OCI-LY7 (cell line): ENCODE measurements at regions not wholly inside any gene's neighbourhood (a gene's known extent, or its start where the extent isn't known, plus 50 kb on each side); places are given as distances from the start of the nearest gene placed in this dataset.

Experiments
- BruUV-seq: library from RNA; stranded (reverse); fragments of 400-500 nt; replicated peaks from 2 replicates; lab custom pipeline; 2021; lab: Mats Ljungman, UMichigan
- CTCF ChIA-PET: fragments of 300-600 bp; sonication (Branson Sonifier 250); formaldehyde crosslinking; loops from one replicate; lab custom pipeline; 2022; ENCODE audit warnings: antibody characterized with exemption; ENCODE audit not compliant: unreplicated experiment; lab: Charles Lee
- POLR2A ChIA-PET: fragments of 300-600 bp; sonication (Branson Sonifier 250); formaldehyde crosslinking; loops from one replicate; lab custom pipeline; 2022; ENCODE audit warnings: antibody characterized with exemption; lab: Charles Lee
- DNase-seq: peaks from one replicate; pipeline ENCODE4 v3.0.0-alpha.2; 2015; ENCODE audit warnings: low spot score
- H2AFZ ChIP-seq: fragments of 200-600 bp; sonication (generic), shearing (Covaris generic); 2 replicates; pipeline ENCODE4 v1.6.1; 2014; ENCODE audit warnings: mild to moderate bottlenecking, antibody characterized with exemption, low read length, moderate library complexity
- H3K27ac ChIP-seq: fragments of 200-600 bp; sonication (generic); 2 replicates; pipeline ENCODE4 v1.5.1; 2014; ENCODE audit warnings: mixed run types, low read depth, mild to moderate bottlenecking, moderate library complexity, low read length, inconsistent platforms; ENCODE audit not compliant: poor library complexity, severe bottlenecking
- H3K36me3 ChIP-seq: fragments of 200-600 bp; sonication (generic); 2 replicates; pipeline ENCODE4 v1.6.1; 2014; ENCODE audit warnings: mild to moderate bottlenecking, antibody characterized with exemption, low read length, moderate library complexity, mixed read lengths; ENCODE audit not compliant: insufficient read depth
- H3K4me1 ChIP-seq: fragments of 200-600 bp; sonication (generic); 2 replicates; pipeline ENCODE4 v1.5.1; 2014; ENCODE audit warnings: mild to moderate bottlenecking, low read length; ENCODE audit not compliant: insufficient read depth, poor library complexity, severe bottlenecking
- H3K4me2 ChIP-seq: fragments of 200-600 bp; sonication (generic); 2 replicates; pipeline ENCODE4 v1.6.1; 2014; ENCODE audit warnings: mild to moderate bottlenecking, low read length
- H3K4me3 ChIP-seq: fragments of 200-600 bp; sonication (generic); 2 replicates; pipeline ENCODE4 v1.5.1; 2014; ENCODE audit warnings: mild to moderate bottlenecking, low read depth, low read length; ENCODE audit not compliant: poor library complexity, severe bottlenecking
- H3K79me2 ChIP-seq: fragments of 200-600 bp; sonication (generic); 2 replicates; pipeline ENCODE4 v1.6.1; 2016; ENCODE audit warnings: low read depth, mild to moderate bottlenecking, low read length, moderate library complexity, mixed read lengths; ENCODE audit not compliant: insufficient read depth
- H3K9me2 ChIP-seq: fragments of 200-600 bp; sonication (generic); 2 replicates; pipeline ENCODE4 v1.6.1; 2016; ENCODE audit warnings: mild to moderate bottlenecking, low read length, mixed read lengths; ENCODE audit not compliant: insufficient read depth
- H3K9me3 ChIP-seq: fragments of 200-600 bp; sonication (generic); 2 replicates; pipeline ENCODE4 v1.6.1; 2014; ENCODE audit warnings: mild to moderate bottlenecking, mixed run types, low read length, mixed read lengths
- H4K20me1 ChIP-seq: fragments of 200-600 bp; sonication (generic); 2 replicates; pipeline ENCODE4 v1.6.1; 2014; ENCODE audit warnings: mild to moderate bottlenecking, antibody characterized with exemption, low read length, moderate library complexity, mixed read lengths; ENCODE audit not compliant: insufficient read depth
- CTCF ChIP-seq: fragments of 200-600 bp; sonication (generic); conservative IDR thresholded peaks from 2 replicates; pipeline ENCODE4 v1.5.1; 2014; ENCODE audit warnings: mild to moderate bottlenecking, antibody characterized with exemption, low read length, moderate library complexity, mixed read lengths
- EZH2phosphoT487 ChIP-seq: fragments of 200-600 bp; sonication (generic); IDR thresholded peaks from 2 replicates; pipeline ENCODE4 v1.6.1; 2018; ENCODE audit warnings: low read depth, borderline replicate concordance, mild to moderate bottlenecking, mixed run types, antibody characterized with exemption, low read length, moderate library complexity, mixed read lengths
- intact Hi-C: fragments of 100-400 bp; cut with micrococcal nuclease; formaldehyde crosslinking; loops from one replicate; pipeline ENCODE4 v1.10.0; 2022; ENCODE audit not compliant: unreplicated experiment

- POLR2A ChIA-PET = no interaction called here
- no peak for DNase-seq
- H3K4me2 ChIP-seq = no peak overlapping the region
- no peaks in the 10 kb centered on the region for H3K79me2 ChIP-seq
- H3K27ac ChIP-seq = no peak overlapping the region
- no peaks in the 10 kb centered on the region for H3K9me2 ChIP-seq
- H3K36me3 ChIP-seq = no peaks in the 10 kb centered on the region
- no peaks in the 10 kb centered on the region for H3K9me3 ChIP-seq
- TF ChIP-seq CTCF (no peak), EZH2phosphoT487 (no peak)
- no peak overlapping the region for H2AFZ ChIP-seq
- H4K20me1 ChIP-seq = no peaks in the 10 kb centered on the region
- CTCF ChIA-PET = interaction anchor here (0.5 kb wide), 1 partner anchor 26 kb away, joined by 3 read pairs; no protein-coding TSS in a partner anchor
- H3K4me3 ChIP-seq = no peak overlapping the region
- intact Hi-C loops = no loop called here
- no peaks in the 10 kb centered on the region for H3K4me1 ChIP-seq
- no TSS peak for BruUV-seq
Observed at GRCh38 chr22:47296405-47297260, 534.2 kb downstream of the TBC1D22A start.

GRCh38 chr22:47295982-47296381 is 533.5 kb downstream of the TBC1D22A start:
- Histone ChIP-seq H3K4me2 (no peak overlapping the region), H3K36me3 (no peaks in the 10 kb centered on the region), H3K9me2 (no peaks in the 10 kb centered on the region), H3K4me3 (no peak overlapping the region), H3K9me3 (no peaks in the 10 kb centered on the region), H3K79me2 (no peaks in the 10 kb centered on the region), H2AFZ (no peak overlapping the region), H3K27ac (no peak overlapping the region), H4K20me1 (no peaks in the 10 kb centered on the region), H3K4me1 (no peaks in the 10 kb centered on the region)
- no TSS peak for BruUV-seq
- CTCF ChIA-PET = no interaction called here
- DNase-seq = no peak
- POLR2A ChIA-PET = no interaction called here
- intact Hi-C loops = no loop called here
- no peak for TF ChIP-seq CTCF
- no peak for TF ChIP-seq EZH2phosphoT487

GRCh38 chr22:47295226-47295901 is 532.9 kb downstream of the TBC1D22A start:
- H3K9me2 ChIP-seq = no peaks in the 10 kb centered on the region
- BruUV-seq = no TSS peak

More at GRCh38 chr22:47295226-47295901, 532.9 kb downstream of the TBC1D22A start:
- intact Hi-C loops = no loop called here
- Histone ChIP-seq H4K20me1 (no peaks in the 10 kb centered on the region), H3K4me1 (no peaks in the 10 kb centered on the region), H3K9me3 (no peaks in the 10 kb centered on the region), H3K79me2 (no peaks in the 10 kb centered on the region), H3K36me3 (no peaks in the 10 kb centered on the region), H2AFZ (no peak overlapping the region), H3K27ac (no peak overlapping the region), H3K4me2 (no peak overlapping the region), H3K4me3 (no peak overlapping the region)
- no peak for DNase-seq
- ChIA-PET CTCF (no interaction called here), POLR2A (no interaction called here)
- TF ChIP-seq EZH2phosphoT487 (no peak), CTCF (no peak)
